ENCODE measurements at regions not wholly inside any gene's neighbourhood (a gene's known extent, or its start where the extent isn't known, plus 50 kb on each side); places are given as distances from the start of the nearest gene placed in this dataset.
"Not testable (repeated sequence)": the region's sequence is repeated elsewhere in the genome, so short reads cannot be mapped to it uniquely, and the experiment has no call there.

GRCh38 chr3:106029954-106030626, 161.3 kb upstream of the CBLB start:
- DNase-seq: no peak

DNA sequence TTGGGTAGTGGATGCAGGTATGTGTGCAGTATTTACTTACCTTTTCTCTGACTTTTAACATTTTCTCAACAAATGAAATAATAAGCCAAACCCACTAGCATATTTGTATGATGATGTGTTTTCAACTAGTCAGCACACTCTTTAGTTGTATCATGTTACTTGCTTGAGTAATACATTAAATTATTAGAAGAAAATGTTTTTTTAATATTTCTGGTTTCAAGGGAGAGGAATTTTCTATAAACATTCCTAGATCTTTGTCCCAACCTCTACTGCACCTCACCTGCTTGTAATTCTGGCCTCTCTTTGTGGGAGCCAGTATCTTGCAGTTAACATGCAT, 161.8 kb upstream of the CBLB start:
- no peak for DNase-seq

- no peak for DNase-seq
Observed at GRCh38 chr3:106032479-106032878, 163.7 kb upstream of the CBLB start.

- DNase-seq: no peak
Observed at GRCh38 chr3:106033654-106034053, 164.8 kb upstream of the CBLB start.

GRCh38 chr3:106034313-106034712, 165.5 kb upstream of the CBLB start:
- DNase-seq: no peak

DNA sequence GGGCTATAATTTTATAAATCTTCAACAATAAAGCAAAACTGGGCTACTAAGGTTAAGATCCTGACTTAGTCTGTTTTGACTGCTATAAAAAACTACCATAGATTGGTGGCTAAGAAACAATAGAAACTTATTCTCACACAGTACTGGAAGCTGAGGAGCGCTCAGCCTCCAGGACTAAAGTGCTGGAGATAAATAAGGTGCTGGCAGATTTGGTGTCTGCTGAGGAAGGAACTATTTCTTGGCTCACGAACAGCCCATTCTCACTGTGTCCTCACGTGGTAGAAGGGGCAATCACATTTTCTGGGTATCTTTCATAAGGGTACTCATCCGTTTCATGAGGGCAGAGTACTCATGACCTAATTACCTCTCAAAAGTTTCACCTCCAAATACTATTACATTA, 166.8 kb upstream of the CBLB start:
- no peak for DNase-seq

- DNase-seq: no peak
Observed at GRCh38 chr3:106036696-106037095, 167.9 kb upstream of the CBLB start.

GRCh38 chr3:106047221-106047620, 178.4 kb upstream of the CBLB start:
- no peak for DNase-seq

GRCh38 chr3:106048946-106049481, 180.2 kb upstream of the CBLB start:
- no peak for DNase-seq

DNA sequence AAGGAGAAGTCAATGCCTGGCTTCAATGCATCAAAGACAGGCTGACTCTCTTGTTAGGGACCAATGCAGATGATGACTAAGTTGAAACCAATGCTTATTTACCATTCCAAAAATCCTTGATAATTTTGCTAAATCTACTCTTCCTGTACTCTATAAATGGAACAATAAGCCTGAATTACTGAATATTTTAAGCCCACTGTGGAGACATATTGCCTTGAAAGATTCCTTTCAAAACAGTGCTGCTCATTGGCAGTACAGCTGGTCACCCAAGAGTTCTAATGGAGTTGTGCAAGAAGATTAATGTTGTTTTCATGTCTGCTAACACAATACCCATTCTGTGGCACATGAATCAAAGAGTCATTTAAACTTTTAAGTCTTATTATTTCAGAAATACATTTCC, 181.0 kb upstream of the CBLB start:
- no peak for DNase-seq

DNA sequence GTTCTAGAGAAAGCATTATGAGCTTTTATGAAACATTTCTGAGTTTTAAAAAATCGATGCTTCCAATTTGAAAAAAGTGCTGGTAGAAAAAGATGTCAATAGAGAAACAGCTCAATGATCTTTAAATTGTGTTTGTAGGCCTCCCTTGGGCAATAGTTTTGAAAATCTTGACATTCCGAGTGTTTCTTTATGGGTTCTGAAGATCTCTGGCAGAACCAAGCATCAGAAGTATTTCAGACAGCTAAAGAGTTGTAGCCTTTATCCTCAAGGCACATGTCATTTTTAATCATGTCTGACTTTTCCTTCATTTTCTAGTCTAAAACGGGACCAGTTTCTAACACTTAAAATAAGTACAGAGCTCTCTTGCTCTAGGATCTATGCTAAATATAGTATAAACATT, 188.1 kb upstream of the CBLB start:
- no peak for DNase-seq

GRCh38 chr3:106058475-106058874, 189.7 kb upstream of the CBLB start:
- DNase-seq: no peak

GRCh38 chr3:106059953-106060517, 191.2 kb upstream of the CBLB start:
- DNase-seq: no peak

DNA sequence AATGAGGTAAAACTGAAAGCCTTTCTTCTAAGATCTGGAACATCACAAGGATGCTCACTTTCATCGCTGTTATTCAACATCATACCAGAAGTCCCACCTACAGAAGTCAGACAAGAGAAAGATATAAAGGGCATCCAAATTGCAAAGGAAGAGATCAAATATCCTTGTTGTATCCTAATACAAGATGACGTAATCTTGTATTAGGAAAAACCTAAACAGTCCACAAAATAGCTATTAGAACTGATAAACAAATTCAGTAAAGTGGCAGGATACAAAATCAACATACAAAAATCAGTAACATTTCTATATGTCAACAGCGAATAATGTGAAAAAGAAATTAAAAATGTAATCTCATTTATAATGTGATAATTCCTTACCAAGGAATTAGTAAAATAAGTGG, 195.1 kb upstream of the CBLB start:
- no peak for DNase-seq

GRCh38 chr3:106065831-106066230, 197.0 kb upstream of the CBLB start:
- no peak for DNase-seq

GRCh38 chr3:106067711-106068110, 198.9 kb upstream of the CBLB start:
- DNase-seq: no peak

GRCh38 chr3:106068381-106068780, 199.6 kb upstream of the CBLB start:
- DNase-seq: no peak

GRCh38 chr3:106068795-106069194, 200.0 kb upstream of the CBLB start:
- no peak for DNase-seq

DNA sequence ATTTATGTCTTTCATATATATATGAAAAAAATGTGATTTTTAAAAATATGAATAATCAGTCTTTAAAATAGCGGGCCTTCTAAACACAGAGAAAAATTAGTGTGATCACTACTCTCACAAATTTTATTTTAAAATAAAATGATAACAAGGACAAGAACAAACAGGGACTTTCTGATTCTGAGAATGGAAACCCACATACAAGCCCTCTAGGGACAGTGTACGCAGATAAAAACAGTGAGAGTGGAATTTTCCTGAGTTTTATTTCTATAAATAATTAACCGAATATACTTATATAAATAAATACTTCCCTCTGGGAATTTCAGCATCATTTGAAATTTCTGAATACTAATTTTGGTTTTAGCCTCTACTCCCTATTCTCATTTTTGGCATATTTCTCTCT, 201.4 kb upstream of the CBLB start:
- no peak for DNase-seq

DNA sequence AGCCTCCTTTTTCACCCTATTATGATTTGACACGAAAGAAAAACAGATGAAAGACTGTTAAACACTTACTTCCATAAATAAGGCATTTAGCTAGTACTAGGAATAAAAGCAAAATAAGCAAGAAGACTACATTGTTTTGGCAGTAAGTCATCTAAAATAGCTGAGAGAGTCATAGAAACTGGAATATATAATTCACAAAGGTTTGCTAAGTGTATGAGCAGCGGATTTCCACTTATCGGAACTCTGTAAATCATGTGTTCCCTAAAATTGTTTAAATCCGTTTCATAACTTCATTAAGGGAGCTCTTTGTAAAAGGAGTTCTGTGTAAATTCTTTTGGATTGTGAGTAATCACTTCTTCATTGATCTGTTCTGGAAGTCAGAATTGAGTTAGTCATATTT, 202.5 kb upstream of the CBLB start:
- DNase-seq: no peak

DNA sequence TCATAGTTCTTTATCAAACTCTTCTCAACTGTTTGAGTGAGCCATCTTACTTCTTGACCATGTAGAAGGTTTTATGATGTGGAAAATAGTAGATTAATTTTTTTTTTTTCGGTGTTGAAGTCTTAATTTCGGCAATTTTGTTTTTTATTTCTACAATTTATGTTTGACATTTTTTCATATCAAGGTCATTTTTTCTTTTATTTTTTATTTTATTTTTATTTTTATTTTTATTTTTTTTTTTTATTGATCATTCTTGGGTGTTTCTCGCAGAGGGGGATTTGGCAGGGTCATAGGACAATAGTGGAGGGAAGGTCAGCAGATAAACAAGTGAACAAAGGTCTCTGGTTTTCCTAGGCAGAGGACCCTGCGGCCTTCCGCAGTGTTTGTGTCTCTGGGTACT, 203.8 kb upstream of the CBLB start:
- DNase-seq: not testable (repeated sequence)

- not testable (repeated sequence) for DNase-seq
Observed at GRCh38 chr3:106073806-106074205, 205.0 kb upstream of the CBLB start.

GRCh38 chr3:106075731-106076130, 206.9 kb upstream of the CBLB start:
- not testable (repeated sequence) for DNase-seq

GRCh38 chr3:106078635-106079034, 209.8 kb upstream of the CBLB start:
- no peak for DNase-seq

DNA sequence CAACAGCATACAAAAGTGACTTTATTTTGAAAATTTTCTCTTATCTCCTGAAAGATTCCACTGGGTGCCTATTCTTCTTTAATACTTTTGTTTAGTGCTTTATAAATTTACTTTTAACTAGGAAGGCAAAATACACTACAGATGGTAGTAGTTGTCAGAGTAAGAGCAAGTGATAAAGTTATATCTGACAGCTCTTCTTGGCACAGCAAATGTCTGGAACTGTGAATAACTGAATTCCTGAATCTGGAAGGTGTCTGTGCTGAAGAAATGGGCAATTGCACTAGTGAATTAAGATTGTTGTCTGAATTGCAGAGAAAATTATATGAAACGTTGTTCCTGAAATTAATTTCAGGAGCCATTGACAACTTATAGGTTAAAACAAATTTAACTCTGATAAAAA, 213.8 kb upstream of the CBLB start:
- DNase-seq: no peak
